ENCODE measurements at regions not wholly inside any gene's neighbourhood (a gene's known extent, or its start where the extent isn't known, plus 50 kb on each side); places are given as distances from the start of the nearest gene placed in this dataset.

DNA sequence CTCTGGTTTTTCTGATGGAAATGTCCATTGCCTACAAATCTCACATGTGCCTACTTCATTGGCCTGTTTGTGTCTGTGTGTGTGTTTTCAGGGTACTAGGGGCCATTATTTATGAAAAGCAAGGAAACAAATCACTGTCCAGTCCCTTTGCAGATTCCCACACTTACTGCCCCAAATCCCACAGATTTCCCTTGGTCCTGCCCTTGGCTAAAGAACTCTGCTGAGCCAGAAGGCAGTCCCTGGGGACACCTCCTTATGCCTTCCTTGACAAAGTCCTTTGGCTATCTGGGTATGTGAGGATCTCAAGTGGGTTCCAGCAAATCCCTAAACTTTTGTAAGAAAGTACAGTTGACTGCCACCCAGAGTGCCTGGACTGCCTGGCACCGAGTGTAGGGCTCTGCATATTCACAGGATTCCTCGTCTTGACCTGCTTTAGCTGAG is 388.1 kb downstream of the BCAT1 start:
- H2AFZ ChIP-seq (ENCODE audit: low read length), result no peak overlapping the region
- no peak overlapping the region for H3K27ac ChIP-seq (ENCODE audit: low read depth, low read length)
- H3K79me2 ChIP-seq (ENCODE audit: insufficient read depth, low read length), result no peaks in the 10 kb centered on the region
- H3K4me2 ChIP-seq (ENCODE audit: insufficient read depth, low read length), result peak overlapping the region; percentile 95
- H4K20me1 ChIP-seq (ENCODE audit: insufficient read depth, low read length), result no peaks in the 10 kb centered on the region
- H3K36me3 ChIP-seq (ENCODE audit: insufficient read depth, low read length), result no peaks in the 10 kb centered on the region
- no peak for DNase-seq (ENCODE audit: insufficient read length, low spot score, missing footprints)
- H3K9me3 ChIP-seq (ENCODE audit: low read depth, low read length), result no peaks in the 10 kb centered on the region
- peak overlapping the region; percentile 79 for H3K4me3 ChIP-seq (ENCODE audit: insufficient read depth, low read length)
- H3K4me1 ChIP-seq (ENCODE audit: insufficient read depth, low read length), result peaks cover 14% of the 10 kb centered on the region
- peaks cover 35% of the 10 kb centered on the region for H3K27me3 ChIP-seq (ENCODE audit: insufficient read depth, low read length)
- TF ChIP-seq, protein P1, sequence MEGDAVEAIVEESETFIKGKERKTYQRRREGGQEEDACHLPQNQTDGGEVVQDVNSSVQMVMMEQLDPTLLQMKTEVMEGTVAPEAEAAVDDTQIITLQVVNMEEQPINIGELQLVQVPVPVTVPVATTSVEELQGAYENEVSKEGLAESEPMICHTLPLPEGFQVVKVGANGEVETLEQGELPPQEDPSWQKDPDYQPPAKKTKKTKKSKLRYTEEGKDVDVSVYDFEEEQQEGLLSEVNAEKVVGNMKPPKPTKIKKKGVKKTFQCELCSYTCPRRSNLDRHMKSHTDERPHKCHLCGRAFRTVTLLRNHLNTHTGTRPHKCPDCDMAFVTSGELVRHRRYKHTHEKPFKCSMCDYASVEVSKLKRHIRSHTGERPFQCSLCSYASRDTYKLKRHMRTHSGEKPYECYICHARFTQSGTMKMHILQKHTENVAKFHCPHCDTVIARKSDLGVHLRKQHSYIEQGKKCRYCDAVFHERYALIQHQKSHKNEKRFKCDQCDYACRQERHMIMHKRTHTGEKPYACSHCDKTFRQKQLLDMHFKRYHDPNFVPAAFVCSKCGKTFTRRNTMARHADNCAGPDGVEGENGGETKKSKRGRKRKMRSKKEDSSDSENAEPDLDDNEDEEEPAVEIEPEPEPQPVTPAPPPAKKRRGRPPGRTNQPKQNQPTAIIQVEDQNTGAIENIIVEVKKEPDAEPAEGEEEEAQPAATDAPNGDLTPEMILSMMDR (IDR thresholded peaks at IDR 0.05; ENCODE audit: extremely low read depth, low read depth, low read length), result no peak

GRCh38 chr12:24560192-24560775 is 388.6 kb downstream of the BCAT1 start:
- no peaks in the 10 kb centered on the region for H3K9me3 ChIP-seq (ENCODE audit: low read depth, low read length)
- peaks cover 32% of the 10 kb centered on the region for H3K27me3 ChIP-seq (ENCODE audit: insufficient read depth, low read length)
- no peak for DNase-seq (ENCODE audit: insufficient read length, low spot score, missing footprints)
- no peak overlapping the region for H3K4me3 ChIP-seq (ENCODE audit: insufficient read depth, low read length)
- peaks cover 14% of the 10 kb centered on the region for H3K4me1 ChIP-seq (ENCODE audit: insufficient read depth, low read length)
- TF ChIP-seq, protein P1 (IDR thresholded peaks at IDR 0.05; ENCODE audit: extremely low read depth, low read depth, low read length), result no peak
- H3K36me3 ChIP-seq (ENCODE audit: insufficient read depth, low read length), result no peaks in the 10 kb centered on the region
- H3K79me2 ChIP-seq (ENCODE audit: insufficient read depth, low read length), result no peaks in the 10 kb centered on the region
- H3K27ac ChIP-seq (ENCODE audit: low read depth, low read length), result no peak overlapping the region
- H4K20me1 ChIP-seq (ENCODE audit: insufficient read depth, low read length), result no peaks in the 10 kb centered on the region
- no peak overlapping the region for H2AFZ ChIP-seq (ENCODE audit: low read length)
- no peak overlapping the region for H3K4me2 ChIP-seq (ENCODE audit: insufficient read depth, low read length)

- no peaks in the 10 kb centered on the region for H3K9me3 ChIP-seq (ENCODE audit: low read depth, low read length)
- H3K4me2 ChIP-seq (ENCODE audit: insufficient read depth, low read length), result no peak overlapping the region
- no peak overlapping the region for H3K27ac ChIP-seq (ENCODE audit: low read depth, low read length)
- H2AFZ ChIP-seq (ENCODE audit: low read length), result no peak overlapping the region
- no peak overlapping the region for H3K4me3 ChIP-seq (ENCODE audit: insufficient read depth, low read length)
- H4K20me1 ChIP-seq (ENCODE audit: insufficient read depth, low read length), result no peaks in the 10 kb centered on the region
- H3K4me1 ChIP-seq (ENCODE audit: insufficient read depth, low read length), result peaks cover 6% of the 10 kb centered on the region
- DNase-seq (ENCODE audit: insufficient read length, low spot score, missing footprints), result peak; percentile 21
- H3K36me3 ChIP-seq (ENCODE audit: insufficient read depth, low read length), result no peaks in the 10 kb centered on the region
- peaks cover 17% of the 10 kb centered on the region for H3K27me3 ChIP-seq (ENCODE audit: insufficient read depth, low read length)
- TF ChIP-seq, protein P1 (IDR thresholded peaks at IDR 0.05; ENCODE audit: extremely low read depth, low read depth, low read length), result no peak
- no peaks in the 10 kb centered on the region for H3K79me2 ChIP-seq (ENCODE audit: insufficient read depth, low read length)
Observed at GRCh38 chr12:24557738-24558137, 391.2 kb downstream of the BCAT1 start.

- Histone ChIP-seq H3K36me3 (ENCODE audit: insufficient read depth, low read length) (no peaks in the 10 kb centered on the region), H3K4me2 (ENCODE audit: insufficient read depth, low read length) (no peak overlapping the region), H3K4me3 (ENCODE audit: insufficient read depth, low read length) (no peak overlapping the region), H4K20me1 (ENCODE audit: insufficient read depth, low read length) (no peaks in the 10 kb centered on the region), H2AFZ (ENCODE audit: low read length) (no peak overlapping the region), H3K27me3 (ENCODE audit: insufficient read depth, low read length) (peaks cover 11% of the 10 kb centered on the region), H3K9me3 (ENCODE audit: low read depth, low read length) (no peaks in the 10 kb centered on the region), H3K27ac (ENCODE audit: low read depth, low read length) (no peak overlapping the region), H3K4me1 (ENCODE audit: insufficient read depth, low read length) (no peaks in the 10 kb centered on the region), H3K79me2 (ENCODE audit: insufficient read depth, low read length) (no peaks in the 10 kb centered on the region)
- TF ChIP-seq, protein P1 (IDR thresholded peaks at IDR 0.05; ENCODE audit: extremely low read depth, low read depth, low read length), result no peak
- DNase-seq (ENCODE audit: insufficient read length, low spot score, missing footprints), result no peak
Observed at GRCh38 chr12:24555730-24556129, 393.2 kb downstream of the BCAT1 start.
